Endodermal cell (in vitro differentiated cells): ENCODE measurements at regions not wholly inside any gene's neighbourhood (a gene's known extent, or its start where the extent isn't known, plus 50 kb on each side); places are given as distances from the start of the nearest gene placed in this dataset.

ENCODE experiments used
- DNase-seq: peaks from one replicate; pipeline ENCODE4 v3.0.0-alpha.2; 2017
- H3K27ac ChIP-seq: 2 replicates; pipeline ENCODE4 v1.5.1; 2013; ENCODE audit warnings: mild to moderate bottlenecking, low read depth, low read length, moderate library complexity
- H3K27me3 ChIP-seq: 2 replicates; pipeline ENCODE4 v1.6.1; 2013; ENCODE audit warnings: mild to moderate bottlenecking, low read length, moderate library complexity; ENCODE audit not compliant: insufficient read depth, control insufficient read depth, poor library complexity, severe bottlenecking
- H3K36me3 ChIP-seq: 2 replicates; pipeline ENCODE4 v1.7.0; 2013; ENCODE audit warnings: mild to moderate bottlenecking, low read length, moderate library complexity; ENCODE audit not compliant: control insufficient read depth, insufficient read depth
- H3K4me1 ChIP-seq: one replicate; pipeline ENCODE4 v1.7.0; 2013; ENCODE audit warnings: low read length; ENCODE audit not compliant: control insufficient read depth, insufficient read depth
- H3K4me3 ChIP-seq: 2 replicates; pipeline ENCODE4 v1.5.1; 2013; ENCODE audit warnings: mild to moderate bottlenecking, low read length, moderate library complexity
- H3K9ac ChIP-seq: 2 replicates; pipeline ENCODE4 v1.6.1; 2013; ENCODE audit warnings: mild to moderate bottlenecking, low read length, moderate library complexity; ENCODE audit not compliant: poor library complexity, severe bottlenecking; ENCODE audit errors: extremely low read depth
- H3K9me3 ChIP-seq: 2 replicates; pipeline ENCODE4 v1.6.1; 2013; ENCODE audit warnings: mild to moderate bottlenecking, low read length, moderate library complexity; ENCODE audit not compliant: control insufficient read depth
- H3K27ac Mint-ChIP-seq: 2 replicates; pipeline ENCODE4 v1.8.0; 2020; ENCODE audit warnings: mixed read lengths
- H3K27me3 Mint-ChIP-seq: 2 replicates; pipeline ENCODE4 v1.8.0; 2021; ENCODE audit warnings: mild to moderate bottlenecking, mixed read lengths; ENCODE audit not compliant: insufficient read depth
- H3K36me3 Mint-ChIP-seq: 2 replicates; pipeline ENCODE4 v1.8.0; 2020; ENCODE audit warnings: low read depth, mixed read lengths
- H3K4me1 Mint-ChIP-seq: 2 replicates; pipeline ENCODE4 v1.8.0; 2020; ENCODE audit warnings: mixed read lengths
- H3K4me3 Mint-ChIP-seq: 2 replicates; pipeline ENCODE4 v1.8.0; 2020; ENCODE audit warnings: mild to moderate bottlenecking, moderate library complexity, mixed read lengths
- H3K9me3 Mint-ChIP-seq: 2 replicates; pipeline ENCODE4 v1.8.0; 2020; ENCODE audit warnings: mild to moderate bottlenecking, mixed read lengths
- CTCF ChIP-seq: fragments of 200-600 bp; sonication (generic); conservative IDR thresholded peaks from 2 replicates; pipeline ENCODE4 v1.5.0; 2021; ENCODE audit warnings: antibody characterized with exemption, mild to moderate bottlenecking
- WGBS, 2 experiments: methylation state at CpG; one replicate each; pipeline versions ENCODE4 v1.1.5 to v1.1.7; 2013; ENCODE audit warnings: missing lambda C conversion rate in 2 of 2, mixed read lengths in 1 of 2; ENCODE audit not compliant: insufficient coverage in 1 of 2, insufficient read length in 1 of 2; 5-methylcytosine and 5-hydroxymethylcytosine counted together

DNA sequence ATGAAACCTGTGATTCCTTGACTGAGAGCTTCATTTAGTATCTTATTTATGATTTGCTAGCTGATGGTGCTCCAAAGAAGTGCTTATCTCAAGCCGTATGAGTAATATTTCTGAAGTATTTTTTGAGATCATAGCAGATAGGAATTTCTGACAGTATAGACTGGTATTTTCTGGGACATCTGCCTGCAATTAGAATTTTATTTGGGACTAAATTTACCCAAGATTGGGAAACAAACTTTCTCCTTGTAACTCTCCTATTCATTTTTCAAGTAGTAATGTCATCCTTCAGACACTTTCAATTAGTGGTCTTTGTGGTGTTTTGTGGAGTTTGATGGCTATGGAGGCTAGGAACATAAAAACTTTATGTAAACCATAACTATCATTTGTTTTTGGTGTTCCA lies 597.2 kb upstream of the ZP4 start:
- no peaks in the 10 kb centered on the region for H3K4me1 ChIP-seq

GRCh38 chr1:238485912-238486209 lies 595.1 kb upstream of the ZP4 start:
- peak overlapping the region; percentile 95 for H3K27ac Mint-ChIP-seq
- peak overlapping the region; percentile 77 for H3K4me3 Mint-ChIP-seq
- peaks cover 2% of the 10 kb centered on the region for H3K36me3 Mint-ChIP-seq

More for the DNA sequence above, 597.2 kb upstream of the ZP4 start:
- Histone ChIP-seq H3K36me3 (no peaks in the 10 kb centered on the region), H3K27me3 (no peaks in the 10 kb centered on the region), H3K9me3 (no peaks in the 10 kb centered on the region), H3K9ac (no peak overlapping the region), H3K4me3 (no peak overlapping the region), H3K27ac (no peak overlapping the region)
- no peaks in the 10 kb centered on the region for H3K27me3 Mint-ChIP-seq
- H3K36me3 Mint-ChIP-seq: no peaks in the 10 kb centered on the region
- no peak overlapping the region for H3K27ac Mint-ChIP-seq
- TF ChIP-seq CTCF: no peak
- WGBS, 2 experiments: 97 to 100% methylated on average over 1 of the region's 1 CpG
- no peaks in the 10 kb centered on the region for H3K9me3 Mint-ChIP-seq
- peaks cover 9% of the 10 kb centered on the region for H3K4me1 Mint-ChIP-seq
- H3K4me3 Mint-ChIP-seq: no peak overlapping the region
- DNase-seq: no peak

GRCh38 chr1:238485057-238485911 lies 594.6 kb upstream of the ZP4 start:
- Histone ChIP-seq H3K9me3 (no peaks in the 10 kb centered on the region), H3K27ac (no peak overlapping the region), H3K36me3 (no peaks in the 10 kb centered on the region), H3K9ac (no peak overlapping the region), H3K4me3 (no peak overlapping the region), H3K4me1 (no peaks in the 10 kb centered on the region), H3K27me3 (no peaks in the 10 kb centered on the region)
- no peak for TF ChIP-seq CTCF
- DNase-seq: peak; percentile 83
- H3K27me3 Mint-ChIP-seq: no peaks in the 10 kb centered on the region
- H3K4me1 Mint-ChIP-seq: peaks cover 9% of the 10 kb centered on the region
- H3K9me3 Mint-ChIP-seq: no peaks in the 10 kb centered on the region
- H3K27ac Mint-ChIP-seq: peak overlapping the region; percentile 95
- H3K4me3 Mint-ChIP-seq: peak overlapping the region; percentile 77
- 75 to 89% methylated on average over 5 to 14 of the region's 14 CpGs for WGBS, 2 experiments
- peaks cover 2% of the 10 kb centered on the region for H3K36me3 Mint-ChIP-seq

More at GRCh38 chr1:238485912-238486209, 595.1 kb upstream of the ZP4 start:
- 89% methylated on average over 5 of the region's 5 CpGs; no CpG with 5 or more reads in 1 of the 2 experiments for WGBS, 2 experiments
- Histone ChIP-seq H3K4me1 (no peaks in the 10 kb centered on the region), H3K27me3 (no peaks in the 10 kb centered on the region), H3K36me3 (no peaks in the 10 kb centered on the region), H3K9me3 (no peaks in the 10 kb centered on the region), H3K27ac (no peak overlapping the region), H3K9ac (no peak overlapping the region), H3K4me3 (no peak overlapping the region)
- Mint-ChIP-seq H3K9me3 (no peaks in the 10 kb centered on the region), H3K4me1 (peaks cover 9% of the 10 kb centered on the region), H3K27me3 (no peaks in the 10 kb centered on the region)
- DNase-seq: peak; percentile 77
- no peak for TF ChIP-seq CTCF
